GM12878 (cell line): ENCODE measurements at regions not wholly inside any gene's neighbourhood (a gene's known extent, or its start where the extent isn't known, plus 50 kb on each side); places are given as distances from the start of the nearest gene placed in this dataset.

Source experiments
- ATAC-seq: fragments of 200-7000 bp; cut with Tn5 transposase; 3 replicates; pipeline ENCODE4 v1.9.1; 2020; ENCODE audit warnings: mild to moderate bottlenecking, moderate library complexity
- BruUV-seq: library from RNA; stranded (reverse); fragments of 400-500 nt; replicated peaks from 2 replicates; lab custom pipeline; 2021; lab: Mats Ljungman, UMichigan
- CTCF ChIA-PET: fragments of 300-600 bp; sonication (Branson Sonifier 250); formaldehyde crosslinking; extraction: SDS; loops from one replicate; lab custom pipeline; 2021; ENCODE audit warnings: inconsistent platforms; lab: Yijun Ruan, JAX
- POLR2A ChIA-PET: fragments of 350-600 bp; formaldehyde crosslinking; extraction: SDS; loops from one replicate; lab custom pipeline; 2021; ENCODE audit warnings: inconsistent platforms; lab: Charles Lee
- RAD21 ChIA-PET: fragments of 300-600 bp; sonication (Branson Sonifier 250); formaldehyde crosslinking; loops from one replicate; lab custom pipeline; 2023; ENCODE audit warnings: antibody characterized with exemption; ENCODE audit not compliant: unreplicated experiment; lab: Charles Lee
- SMC1A ChIA-PET: fragments of 300-600 bp; sonication (Branson Sonifier 250); formaldehyde crosslinking; loops from one replicate; lab custom pipeline; 2023; ENCODE audit not compliant: unreplicated experiment, uncharacterized antibody; lab: Charles Lee
- DNase-seq: peaks from one replicate; pipeline ENCODE4 v3.0.0-alpha.2; 2011; ENCODE audit warnings: low read depth, low spot score
- FAIRE-seq: peaks from 3 replicates; lab custom pipeline; 2011; peaks lifted over from hg19 to GRCh38; lab: Jason Lieb, UNC
- H2AFZ ChIP-seq: 2 replicates; pipeline ENCODE4 v1.6.0; 2011; ENCODE audit warnings: low read depth, low read length, control low read depth; ENCODE audit not compliant: control insufficient read depth
- H3K27ac ChIP-seq: 2 replicates; pipeline ENCODE4 v1.5.1; 2011; ENCODE audit warnings: control low read depth; ENCODE audit not compliant: control insufficient read depth, insufficient read depth
- H3K27me3 ChIP-seq, 2 experiments: replicated peaks in 1 of 2; 2 replicates each; pipeline versions ENCODE4 v1.6.0 to v1.6.1; 2011; ENCODE audit warnings: low read length in 1 of 2; ENCODE audit not compliant: control insufficient read depth in 2 of 2, insufficient read depth in 2 of 2
- H3K36me3 ChIP-seq, 2 experiments: 2 replicates each; pipeline ENCODE4 v1.5.1; 2011; ENCODE audit warnings: low read length in 1 of 2; ENCODE audit not compliant: control insufficient read depth in 2 of 2, insufficient read depth in 2 of 2
- H3K4me1 ChIP-seq: 2 replicates; pipeline ENCODE4 v1.6.1; 2011; ENCODE audit warnings: mild to moderate bottlenecking, low read length, moderate library complexity, mixed read lengths; ENCODE audit not compliant: control insufficient read depth, insufficient read depth
- H3K4me2 ChIP-seq: 2 replicates; pipeline ENCODE4 v1.6.0; 2011; ENCODE audit warnings: control low read depth; ENCODE audit not compliant: control insufficient read depth, insufficient read depth
- H3K4me3 ChIP-seq: fragments of 200-600 bp; sonication (generic); 2 replicates; pipeline ENCODE4 v1.5.1; 2016
- H3K79me2 ChIP-seq: 2 replicates; pipeline ENCODE4 v1.6.0; 2011; ENCODE audit warnings: low read length; ENCODE audit not compliant: control insufficient read depth, insufficient read depth
- H3K9ac ChIP-seq: 2 replicates; pipeline ENCODE4 v1.8.0; 2011; ENCODE audit warnings: low read length, control low read depth, mixed read lengths; ENCODE audit not compliant: control insufficient read depth, insufficient read depth
- H3K9me3 ChIP-seq: replicated peaks from 3 replicates; pipeline ENCODE4 v1.5.1; 2011; ENCODE audit warnings: mild to moderate bottlenecking, low read length; ENCODE audit not compliant: control insufficient read depth, insufficient read depth
- H4K20me1 ChIP-seq: 2 replicates; pipeline ENCODE4 v1.6.0; 2011; ENCODE audit not compliant: control insufficient read depth, insufficient read depth
- CBFB ChIP-seq: IDR thresholded peaks from 2 replicates; pipeline ENCODE4 v1.6.1; 2016; ENCODE audit warnings: antibody characterized with exemption, low read depth
- CBX3 ChIP-seq: fragments of 200-600 bp; sonication (generic); IDR thresholded peaks from 2 replicates; pipeline ENCODE4 v1.6.1; 2016; ENCODE audit warnings: low read depth, borderline replicate concordance
- E2F8 ChIP-seq: fragments of 450-650 bp; IDR thresholded peaks from 2 replicates; pipeline ENCODE4 v1.6.1; 2018; ENCODE audit warnings: mild to moderate bottlenecking, low read depth, moderate library complexity; ENCODE audit not compliant: partially characterized antibody
- FOXK2 ChIP-seq: fragments of 450-650 bp; IDR thresholded peaks from 2 replicates; pipeline ENCODE4 v1.6.1; 2017; ENCODE audit warnings: mild to moderate bottlenecking, moderate library complexity
- KDM1A ChIP-seq: fragments of 200-600 bp; sonication (generic); IDR thresholded peaks from 2 replicates; pipeline ENCODE4 v1.6.1; 2016; ENCODE audit warnings: borderline replicate concordance
- MAX ChIP-seq: IDR thresholded peaks from 2 replicates; pipeline ENCODE4 v1.6.1; 2012; ENCODE audit warnings: low read depth, low read length, improper control_type of control experiment
- NR2F1 ChIP-seq: fragments of 450-650 bp; conservative IDR thresholded peaks from 2 replicates; pipeline ENCODE4 v1.6.1; 2017; ENCODE audit warnings: mild to moderate bottlenecking
- POLR2A ChIP-seq: IDR thresholded peaks from 2 replicates; pipeline ENCODE4 v1.6.1; 2011; ENCODE audit warnings: low read depth, mild to moderate bottlenecking, low read length
- RAD21 ChIP-seq: IDR thresholded peaks from 2 replicates; pipeline ENCODE4 v1.6.1; 2011; ENCODE audit warnings: mild to moderate bottlenecking, low read depth, low read length, moderate library complexity; ENCODE audit not compliant: insufficient read depth
- RELB ChIP-seq: fragments of 450-650 bp; IDR thresholded peaks from 2 replicates; pipeline ENCODE4 v1.6.1; 2017; ENCODE audit warnings: low read depth, mild to moderate bottlenecking, moderate library complexity
- SREBF1 ChIP-seq: IDR thresholded peaks from 2 replicates; pipeline ENCODE4 v1.6.1; 2012; ENCODE audit warnings: mild to moderate bottlenecking, low read length
- SRF ChIP-seq, 2 experiments: IDR thresholded peaks; 2 replicates each; pipeline ENCODE4 v1.6.1; 2011; ENCODE audit warnings: low read depth in 2 of 2, low read length in 2 of 2, mild to moderate bottlenecking in 1 of 2, moderate library complexity in 1 of 2
- ZNF384 ChIP-seq: IDR thresholded peaks from 2 replicates; pipeline ENCODE4 v1.6.1; 2012; ENCODE audit warnings: low read depth, mild to moderate bottlenecking, low read length, improper control_type of control experiment, borderline replicate concordance
- ZSCAN29 ChIP-seq: fragments of 450-650 bp; IDR thresholded peaks from 2 replicates; pipeline ENCODE4 v1.6.1; 2017; ENCODE audit warnings: mild to moderate bottlenecking, moderate library complexity
- in situ Hi-C: fragments of 300-500 bp; cut with MboI; formaldehyde crosslinking; loops from 9 replicates; pipeline ENCODE4 v1.14.3; 2018; ENCODE audit warnings: mixed read lengths
- intact Hi-C: fragments of 100-400 bp; cut with micrococcal nuclease; formaldehyde crosslinking; loops from one replicate; pipeline ENCODE4 v1.14.2; 2022; ENCODE audit not compliant: unreplicated experiment
- TF ChIP-seq, protein P1 (sequence below): fragments of 150-350 bp; IDR thresholded peaks from 2 replicates; pipeline ENCODE4 v1.6.1; 2016; ENCODE audit warnings: low read depth, low read length
- TF ChIP-seq, protein P2 (sequence below): fragments of 450-650 bp; IDR thresholded peaks from 2 replicates; pipeline ENCODE4 v1.6.1; 2017; ENCODE audit warnings: antibody characterized with exemption, mild to moderate bottlenecking, moderate library complexity

GRCh38 chr2:138213624-138214023, 249.4 kb downstream of the HNMT start:
- Histone ChIP-seq H3K36me3 (no peaks in the 10 kb centered on the region), H3K4me2 (no peak overlapping the region), H3K9ac (no peak overlapping the region), H3K79me2 (no peaks in the 10 kb centered on the region), H3K27me3 (no peaks in the 10 kb centered on the region), H3K27ac (no peak overlapping the region), H3K4me3 (no peak overlapping the region), H3K9me3 (no peaks in the 10 kb centered on the region), H4K20me1 (no peaks in the 10 kb centered on the region), H2AFZ (no peak overlapping the region), H3K4me1 (no peaks in the 10 kb centered on the region)
- DNase-seq (no peak), ATAC-seq (no peak), FAIRE-seq (no peak)
- RAD21 ChIA-PET, result no interaction called here
- SMC1A ChIA-PET, result no interaction called here
- POLR2A ChIA-PET, result no interaction called here
- in situ Hi-C loops, result no loop called here
- CTCF ChIA-PET, result no interaction called here
- intact Hi-C loops, result no loop called here
- BruUV-seq, result no TSS peak
- TF ChIP-seq E2F8 (no peak), RELB (no peak), KDM1A (no peak), NR2F1 (no peak), ZNF384 (no peak), SRF (IDR thresholded peaks at IDR 0.05; ENCODE audit: low read depth in 2 of 2, low read length in 2 of 2) (no peak), POLR2A (no peak), RAD21 (no peak), SREBF1 (no peak), MAX (no peak), CBFB (no peak), FOXK2 (no peak), ZSCAN29 (no peak), CBX3 (no peak)
- TF ChIP-seq, protein P1, sequence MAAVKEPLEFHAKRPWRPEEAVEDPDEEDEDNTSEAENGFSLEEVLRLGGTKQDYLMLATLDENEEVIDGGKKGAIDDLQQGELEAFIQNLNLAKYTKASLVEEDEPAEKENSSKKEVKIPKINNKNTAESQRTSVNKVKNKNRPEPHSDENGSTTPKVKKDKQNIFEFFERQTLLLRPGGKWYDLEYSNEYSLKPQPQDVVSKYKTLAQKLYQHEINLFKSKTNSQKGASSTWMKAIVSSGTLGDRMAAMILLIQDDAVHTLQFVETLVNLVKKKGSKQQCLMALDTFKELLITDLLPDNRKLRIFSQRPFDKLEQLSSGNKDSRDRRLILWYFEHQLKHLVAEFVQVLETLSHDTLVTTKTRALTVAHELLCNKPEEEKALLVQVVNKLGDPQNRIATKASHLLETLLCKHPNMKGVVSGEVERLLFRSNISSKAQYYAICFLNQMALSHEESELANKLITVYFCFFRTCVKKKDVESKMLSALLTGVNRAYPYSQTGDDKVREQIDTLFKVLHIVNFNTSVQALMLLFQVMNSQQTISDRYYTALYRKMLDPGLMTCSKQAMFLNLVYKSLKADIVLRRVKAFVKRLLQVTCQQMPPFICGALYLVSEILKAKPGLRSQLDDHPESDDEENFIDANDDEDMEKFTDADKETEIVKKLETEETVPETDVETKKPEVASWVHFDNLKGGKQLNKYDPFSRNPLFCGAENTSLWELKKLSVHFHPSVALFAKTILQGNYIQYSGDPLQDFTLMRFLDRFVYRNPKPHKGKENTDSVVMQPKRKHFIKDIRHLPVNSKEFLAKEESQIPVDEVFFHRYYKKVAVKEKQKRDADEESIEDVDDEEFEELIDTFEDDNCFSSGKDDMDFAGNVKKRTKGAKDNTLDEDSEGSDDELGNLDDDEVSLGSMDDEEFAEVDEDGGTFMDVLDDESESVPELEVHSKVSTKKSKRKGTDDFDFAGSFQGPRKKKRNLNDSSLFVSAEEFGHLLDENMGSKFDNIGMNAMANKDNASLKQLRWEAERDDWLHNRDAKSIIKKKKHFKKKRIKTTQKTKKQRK, result no peak
- TF ChIP-seq, protein P2, sequence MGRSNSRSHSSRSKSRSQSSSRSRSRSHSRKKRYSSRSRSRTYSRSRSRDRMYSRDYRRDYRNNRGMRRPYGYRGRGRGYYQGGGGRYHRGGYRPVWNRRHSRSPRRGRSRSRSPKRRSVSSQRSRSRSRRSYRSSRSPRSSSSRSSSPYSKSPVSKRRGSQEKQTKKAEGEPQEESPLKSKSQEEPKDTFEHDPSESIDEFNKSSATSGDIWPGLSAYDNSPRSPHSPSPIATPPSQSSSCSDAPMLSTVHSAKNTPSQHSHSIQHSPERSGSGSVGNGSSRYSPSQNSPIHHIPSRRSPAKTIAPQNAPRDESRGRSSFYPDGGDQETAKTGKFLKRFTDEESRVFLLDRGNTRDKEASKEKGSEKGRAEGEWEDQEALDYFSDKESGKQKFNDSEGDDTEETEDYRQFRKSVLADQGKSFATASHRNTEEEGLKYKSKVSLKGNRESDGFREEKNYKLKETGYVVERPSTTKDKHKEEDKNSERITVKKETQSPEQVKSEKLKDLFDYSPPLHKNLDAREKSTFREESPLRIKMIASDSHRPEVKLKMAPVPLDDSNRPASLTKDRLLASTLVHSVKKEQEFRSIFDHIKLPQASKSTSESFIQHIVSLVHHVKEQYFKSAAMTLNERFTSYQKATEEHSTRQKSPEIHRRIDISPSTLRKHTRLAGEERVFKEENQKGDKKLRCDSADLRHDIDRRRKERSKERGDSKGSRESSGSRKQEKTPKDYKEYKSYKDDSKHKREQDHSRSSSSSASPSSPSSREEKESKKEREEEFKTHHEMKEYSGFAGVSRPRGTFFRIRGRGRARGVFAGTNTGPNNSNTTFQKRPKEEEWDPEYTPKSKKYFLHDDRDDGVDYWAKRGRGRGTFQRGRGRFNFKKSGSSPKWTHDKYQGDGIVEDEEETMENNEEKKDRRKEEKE, result no peak
